Hepatic stellate cell (primary cell): ENCODE measurements at regions not wholly inside any gene's neighbourhood (a gene's known extent, or its start where the extent isn't known, plus 50 kb on each side); places are given as distances from the start of the nearest gene placed in this dataset.

ENCODE experiments used
- DNase-seq: peaks from one replicate; pipeline ENCODE4 v3.0.0; 2011; ENCODE audit warnings: low spot score

- no peak for DNase-seq
Observed at GRCh38 chr12:92493816-92494215, 209.0 kb upstream of the PLEKHG7 start.

DNA sequence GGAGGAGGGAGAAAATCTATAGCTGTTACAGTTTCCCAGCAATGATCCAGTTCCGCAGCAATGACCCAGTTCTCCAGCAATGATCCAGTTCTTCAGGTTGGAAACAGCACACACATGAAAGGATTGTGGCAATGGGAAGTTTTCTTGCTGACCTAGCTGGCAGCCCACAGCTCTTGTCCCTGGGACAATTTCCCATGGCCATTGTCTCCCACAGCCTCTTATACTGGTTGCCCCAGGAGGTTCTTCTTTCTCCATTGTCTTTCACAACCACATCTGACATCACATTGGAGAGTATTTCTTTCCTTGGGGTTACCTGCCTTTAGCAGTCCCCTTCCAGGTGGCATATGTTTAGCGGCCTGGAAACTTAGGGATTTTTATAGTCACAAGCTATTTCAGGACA lies 209.8 kb upstream of the PLEKHG7 start:
- DNase-seq, result no peak

DNA sequence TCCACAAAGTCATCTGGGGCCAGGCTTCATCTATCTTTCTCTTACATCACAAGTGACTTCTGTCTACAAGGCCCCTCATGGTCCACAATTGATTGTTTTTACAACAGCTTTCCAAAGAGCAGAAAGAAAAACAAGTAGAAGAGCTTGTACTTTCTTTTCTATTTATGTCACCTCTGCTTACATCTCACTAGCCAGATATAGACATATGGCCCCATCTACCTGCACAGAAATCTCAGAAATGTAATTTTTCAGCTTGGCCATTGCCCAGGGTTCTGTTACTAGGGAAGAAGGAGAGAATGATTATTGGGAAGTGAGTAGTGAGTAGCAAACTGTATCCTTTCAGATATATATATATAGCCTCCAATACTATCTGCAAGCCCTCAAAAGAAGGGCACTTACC lies 210.5 kb upstream of the PLEKHG7 start:
- no peak for DNase-seq

DNA sequence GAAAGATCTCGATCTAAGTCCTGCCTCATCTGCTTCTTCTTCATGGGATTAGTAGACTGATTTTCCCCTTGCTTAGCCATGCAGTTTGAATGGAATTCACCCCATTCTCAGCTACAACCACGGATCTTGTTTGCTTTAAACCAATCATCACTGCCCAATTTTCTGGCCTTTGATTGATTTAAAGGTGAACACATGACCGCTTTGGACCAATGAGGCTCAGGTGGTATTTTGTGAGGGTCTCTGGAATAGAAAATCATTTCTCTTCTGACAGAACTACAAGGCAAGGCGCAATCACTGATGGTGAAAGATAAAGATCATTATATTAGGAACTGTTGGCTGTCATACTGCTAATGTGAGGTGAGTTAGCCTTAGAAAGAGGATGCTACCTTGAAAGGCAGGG lies 213.0 kb upstream of the PLEKHG7 start:
- no peak for DNase-seq

DNA sequence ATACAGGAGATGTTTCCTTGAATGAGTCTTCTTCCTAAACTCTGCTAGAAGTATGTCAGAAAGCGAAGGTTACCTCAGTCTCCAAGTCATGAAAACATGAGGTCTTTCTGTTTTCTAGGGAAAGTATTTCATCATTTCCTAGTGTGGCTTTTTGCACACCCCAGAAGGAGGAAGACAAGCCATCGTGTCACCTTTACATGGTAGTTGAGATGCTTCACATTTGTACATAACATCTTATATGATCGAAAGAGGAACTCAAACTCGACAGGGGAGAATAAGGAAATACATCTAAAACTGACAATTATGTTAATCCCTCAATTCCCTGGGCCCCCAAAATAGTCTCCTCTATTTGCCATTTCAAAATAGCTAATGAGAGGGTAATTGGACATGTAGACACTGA lies 214.1 kb upstream of the PLEKHG7 start:
- no peak for DNase-seq

DNA sequence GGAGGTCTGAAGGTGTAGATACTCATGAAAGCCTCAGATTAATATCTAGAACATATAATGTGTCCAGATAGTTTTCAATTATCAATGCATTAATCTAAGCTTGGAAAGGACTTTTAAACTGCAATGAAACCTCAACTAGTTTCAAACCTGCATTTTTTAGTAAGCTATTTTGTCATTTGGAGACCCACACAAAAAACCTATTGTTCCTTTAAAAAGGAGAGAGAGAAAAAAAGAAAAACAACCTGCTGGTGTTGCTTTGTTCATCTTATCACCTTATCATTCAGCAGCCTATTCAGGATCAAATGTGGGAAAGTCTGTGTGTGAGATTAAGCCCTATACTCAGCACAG lies 215.7 kb upstream of the PLEKHG7 start:
- no peak for DNase-seq

- no peak for DNase-seq
Observed at GRCh38 chr12:92486443-92487137, 216.2 kb upstream of the PLEKHG7 start.

DNA sequence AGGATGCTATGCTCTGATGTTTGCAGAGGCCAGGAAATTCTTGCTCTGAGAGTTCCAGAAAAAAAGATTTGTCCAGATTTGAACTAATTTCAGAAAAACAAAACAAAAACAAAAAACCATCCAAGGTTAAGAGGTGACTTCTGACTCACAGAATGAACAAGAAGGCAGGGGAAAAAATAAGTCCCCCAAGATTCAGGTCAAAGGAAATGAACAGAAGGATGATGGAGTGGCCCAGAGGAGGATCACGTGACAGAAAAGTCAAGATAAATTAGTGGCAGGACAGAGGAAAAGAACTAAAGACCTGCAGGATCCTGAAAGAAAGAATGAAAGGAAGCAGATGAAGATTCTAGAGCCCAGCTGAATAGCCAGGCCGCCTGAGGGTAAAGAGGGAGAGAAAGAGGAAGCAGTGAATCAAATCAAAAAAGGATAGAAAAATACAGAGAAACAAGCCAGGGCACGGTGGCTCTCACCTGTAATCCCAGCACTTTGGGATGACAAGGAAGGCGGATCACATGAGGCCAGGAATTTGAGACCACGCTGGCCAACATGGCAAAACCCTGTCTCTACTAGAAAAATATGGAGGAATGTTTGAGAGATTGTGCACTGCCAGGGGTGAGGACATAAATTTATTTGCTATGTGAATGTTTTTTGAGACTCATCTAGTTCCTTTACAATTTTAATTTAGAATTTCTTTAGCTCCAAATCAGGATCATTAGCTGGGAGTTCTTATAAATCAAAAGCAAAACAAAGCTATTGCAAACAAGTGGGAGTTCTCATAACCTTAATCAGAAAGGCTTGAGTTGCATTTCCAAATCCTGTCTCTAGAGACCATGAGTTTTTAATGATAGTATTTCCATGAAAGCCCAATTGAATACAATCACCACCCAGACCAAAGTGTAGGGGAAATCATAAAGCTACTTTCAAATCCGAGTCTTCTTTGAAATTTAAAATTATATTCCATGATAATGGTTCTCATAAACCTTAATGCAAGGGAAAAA lies 217.1 kb upstream of the PLEKHG7 start:
- DNase-seq, result no peak

GRCh38 chr12:92482599-92482998 lies 220.2 kb upstream of the PLEKHG7 start:
- no peak for DNase-seq

GRCh38 chr12:92481066-92481465 lies 221.7 kb upstream of the PLEKHG7 start:
- DNase-seq, result no peak

GRCh38 chr12:92478692-92479091 lies 224.1 kb upstream of the PLEKHG7 start:
- DNase-seq, result no peak

- DNase-seq, result no peak
Observed at GRCh38 chr12:92476844-92477243, 225.9 kb upstream of the PLEKHG7 start.

GRCh38 chr12:92473564-92473963 lies 229.2 kb upstream of the PLEKHG7 start:
- DNase-seq, result no peak

- DNase-seq, result no peak
Observed at GRCh38 chr12:92472201-92472600, 230.6 kb upstream of the PLEKHG7 start.

DNA sequence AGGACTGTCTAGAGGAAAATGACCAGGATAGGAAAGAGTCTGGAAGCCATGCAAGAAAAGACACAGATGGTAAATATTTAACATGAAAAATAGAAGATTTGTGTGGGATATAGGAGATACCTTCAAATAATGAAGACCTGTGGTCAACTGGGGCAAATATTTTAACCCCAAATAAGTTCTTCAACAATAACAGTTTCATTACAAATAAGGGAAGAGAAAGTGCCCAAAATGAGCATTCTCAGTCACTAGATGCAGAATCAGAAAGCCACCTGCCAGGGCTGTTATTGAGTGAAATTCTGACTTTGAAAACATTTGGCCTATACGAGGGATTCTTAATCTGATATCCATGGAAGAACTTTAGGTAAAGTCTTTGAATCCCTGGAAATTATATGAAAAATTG lies 231.2 kb upstream of the PLEKHG7 start:
- DNase-seq, result no peak

DNA sequence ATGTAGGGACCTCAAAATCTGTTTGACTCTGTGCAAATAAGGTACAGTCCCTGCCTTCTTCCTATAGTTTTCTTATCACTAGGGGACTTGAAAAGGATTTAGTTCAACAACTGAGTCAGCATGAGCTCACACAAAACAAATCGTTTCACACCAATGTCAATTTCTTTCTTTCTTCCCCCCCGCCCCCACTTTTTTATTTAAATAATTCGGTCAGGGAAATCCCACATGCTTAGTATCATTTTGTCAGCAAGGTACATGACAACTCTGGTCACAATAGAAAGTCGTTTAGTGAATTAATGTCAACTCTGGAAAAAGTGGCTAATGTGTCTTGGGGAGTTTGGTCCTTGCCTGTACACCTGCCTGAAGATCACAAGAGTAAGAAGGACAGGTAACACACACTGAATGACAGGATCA lies 232.2 kb upstream of the PLEKHG7 start:
- DNase-seq, result no peak

DNA sequence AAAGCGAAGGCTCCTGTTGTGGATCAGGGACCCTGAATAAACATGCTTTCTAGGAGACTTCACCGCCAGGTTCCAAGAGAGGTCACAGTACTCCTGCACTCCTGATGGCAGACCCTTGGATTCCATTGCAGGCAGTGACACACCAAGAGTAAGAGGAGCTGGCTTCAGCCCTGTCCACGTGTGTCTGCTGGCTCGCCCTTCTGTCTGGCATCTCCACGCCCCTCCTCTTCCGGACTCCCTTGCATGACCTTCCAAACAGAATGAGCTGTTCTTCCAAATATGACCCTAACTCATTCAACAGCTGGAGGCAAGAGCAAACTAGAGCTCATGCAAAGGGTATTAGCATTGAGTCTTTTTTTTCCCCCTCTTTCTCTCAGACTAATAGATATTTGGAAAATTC lies 233.0 kb upstream of the PLEKHG7 start:
- DNase-seq, result no peak

DNA sequence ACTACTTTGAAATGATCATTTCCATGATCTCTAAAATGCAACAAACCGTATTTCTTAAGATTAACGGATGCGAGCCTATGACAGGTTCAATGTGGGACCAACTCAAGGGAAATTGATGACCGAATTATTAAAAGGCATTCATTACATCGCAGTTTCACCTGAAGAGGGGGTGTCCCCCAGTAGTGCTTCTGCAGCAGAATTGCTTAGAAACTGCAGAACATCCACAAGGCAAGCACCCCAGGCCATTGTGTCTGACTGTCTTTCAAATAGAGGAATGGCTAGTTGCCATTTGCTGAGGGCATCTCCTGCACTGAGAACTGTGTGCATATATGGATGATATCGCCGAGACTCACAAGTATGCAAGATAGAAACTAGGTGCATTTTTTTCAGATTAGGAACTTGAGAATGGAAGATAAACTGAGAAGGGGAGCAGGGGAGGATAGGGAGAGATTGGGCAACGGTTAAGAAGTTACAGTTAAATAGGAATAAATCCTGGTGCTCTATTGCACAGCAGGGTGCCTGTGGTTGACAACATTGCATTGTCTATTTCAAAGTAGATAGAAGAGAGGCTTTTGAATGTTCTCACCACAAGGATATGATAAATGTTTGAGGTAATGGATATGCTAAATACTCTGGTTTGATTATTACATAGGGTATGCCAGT lies 234.3 kb upstream of the PLEKHG7 start:
- DNase-seq, result no peak

DNA sequence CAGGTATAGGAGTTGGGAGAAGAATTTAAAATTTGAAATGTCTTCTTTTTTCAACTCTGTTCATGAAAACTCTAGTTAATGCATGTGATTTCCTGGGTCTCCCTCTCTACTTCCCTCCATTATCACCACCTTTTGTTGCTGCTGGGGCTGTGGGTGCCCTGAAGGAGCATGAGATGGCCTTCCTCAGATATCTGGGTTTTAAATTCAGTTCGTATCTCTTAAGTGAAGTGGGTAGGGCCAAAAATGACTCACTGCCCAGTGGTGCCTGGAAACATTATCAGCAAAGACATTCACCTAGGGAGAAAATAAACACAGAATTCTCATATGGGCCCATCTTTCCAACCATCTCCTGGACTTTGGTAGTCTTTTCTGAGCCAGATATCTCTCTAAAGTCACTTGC lies 234.9 kb upstream of the PLEKHG7 start:
- DNase-seq, result no peak

- no peak for DNase-seq
Observed at GRCh38 chr12:92466391-92467305, 236.1 kb upstream of the PLEKHG7 start.

DNA sequence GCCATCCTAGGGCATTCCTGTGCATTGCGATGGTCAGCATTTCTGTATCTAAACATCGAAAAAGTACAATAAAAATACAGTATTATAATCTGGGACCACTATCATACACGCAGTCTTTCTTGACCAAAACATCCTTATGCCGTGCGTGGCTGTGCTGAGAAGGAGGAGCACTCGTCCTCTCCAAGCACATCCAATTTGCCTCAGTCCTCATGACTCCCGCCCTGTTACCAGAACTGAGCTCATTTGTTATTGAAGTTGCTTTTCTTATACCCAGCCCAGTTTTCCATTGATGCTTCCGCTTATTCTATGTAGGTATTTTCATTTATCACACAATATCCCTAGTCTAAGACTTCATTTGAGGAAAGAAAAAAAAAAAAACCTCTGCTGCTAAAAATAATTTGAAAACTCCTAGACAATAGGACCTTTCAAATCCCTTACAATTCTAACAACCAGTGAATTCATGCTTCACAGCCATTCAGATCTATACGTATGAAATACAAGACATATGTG lies 236.9 kb upstream of the PLEKHG7 start:
- no peak for DNase-seq

DNA sequence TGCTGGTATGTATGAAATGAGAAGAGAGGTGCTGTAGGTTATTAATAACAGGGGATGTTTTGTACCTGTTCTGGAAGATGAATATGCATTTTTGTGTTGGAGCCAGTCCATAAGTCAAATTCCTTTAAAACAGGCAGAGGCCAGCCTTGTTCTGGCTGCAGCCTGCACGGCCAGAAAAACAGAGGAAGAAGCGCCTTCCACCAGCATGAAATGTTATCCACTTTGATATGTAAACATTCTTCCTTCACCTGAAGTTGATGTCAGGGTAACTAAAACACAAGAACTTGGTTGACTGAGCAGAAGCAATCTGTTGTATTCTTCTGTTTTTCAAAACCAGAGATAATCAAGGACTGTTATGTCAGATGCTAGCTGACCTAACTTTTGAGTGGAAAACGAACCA lies 237.9 kb upstream of the PLEKHG7 start:
- DNase-seq, result no peak
